GM13976 (cell line): ENCODE measurements at regions not wholly inside any gene's neighbourhood (a gene's known extent, or its start where the extent isn't known, plus 50 kb on each side); places are given as distances from the start of the nearest gene placed in this dataset.

Experiments
- DNase-seq: peaks from one replicate; pipeline ENCODE4 v3.0.0; 2012; ENCODE audit warnings: low spot score
- in situ Hi-C: fragments of 300-500 bp; cut with MboI; formaldehyde crosslinking; loops from one replicate; pipeline ENCODE4 v1.12.0; 2022; ENCODE audit warnings: low sequenced_read_pairs, mixed read lengths, inconsistent platforms; ENCODE audit not compliant: unreplicated experiment
- TF ChIP-seq, protein P1 (sequence below): IDR thresholded peaks from 2 replicates; pipeline ENCODE4 v1.5.1; 2012; ENCODE audit warnings: borderline replicate concordance, mild to moderate bottlenecking; ENCODE audit not compliant: insufficient read depth; ENCODE audit errors: extremely low read depth, missing control alignments, control extremely low read depth

DNA sequence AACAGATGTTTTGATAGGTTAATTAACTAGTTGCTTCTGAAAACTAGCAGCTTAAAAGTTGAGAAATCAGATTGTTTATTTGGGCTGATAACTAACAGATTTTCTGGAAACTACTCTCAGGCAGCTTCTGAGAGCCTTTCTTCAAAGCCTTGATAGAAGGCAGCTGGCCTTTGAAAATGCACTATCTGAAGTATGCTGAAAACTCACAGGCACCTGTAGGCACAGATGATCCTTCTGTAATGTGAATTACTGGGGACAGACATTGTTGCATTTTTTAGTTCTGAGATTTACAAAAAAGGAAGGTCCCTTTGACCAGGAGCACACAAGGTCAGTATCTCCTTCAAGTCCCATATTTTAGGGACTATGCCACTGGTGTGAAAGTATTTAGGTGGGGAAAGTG is 460.8 kb upstream of the CNTN5 start:
- DNase-seq, result no peak
- in situ Hi-C loops, result no loop called here
- TF ChIP-seq, protein P1, sequence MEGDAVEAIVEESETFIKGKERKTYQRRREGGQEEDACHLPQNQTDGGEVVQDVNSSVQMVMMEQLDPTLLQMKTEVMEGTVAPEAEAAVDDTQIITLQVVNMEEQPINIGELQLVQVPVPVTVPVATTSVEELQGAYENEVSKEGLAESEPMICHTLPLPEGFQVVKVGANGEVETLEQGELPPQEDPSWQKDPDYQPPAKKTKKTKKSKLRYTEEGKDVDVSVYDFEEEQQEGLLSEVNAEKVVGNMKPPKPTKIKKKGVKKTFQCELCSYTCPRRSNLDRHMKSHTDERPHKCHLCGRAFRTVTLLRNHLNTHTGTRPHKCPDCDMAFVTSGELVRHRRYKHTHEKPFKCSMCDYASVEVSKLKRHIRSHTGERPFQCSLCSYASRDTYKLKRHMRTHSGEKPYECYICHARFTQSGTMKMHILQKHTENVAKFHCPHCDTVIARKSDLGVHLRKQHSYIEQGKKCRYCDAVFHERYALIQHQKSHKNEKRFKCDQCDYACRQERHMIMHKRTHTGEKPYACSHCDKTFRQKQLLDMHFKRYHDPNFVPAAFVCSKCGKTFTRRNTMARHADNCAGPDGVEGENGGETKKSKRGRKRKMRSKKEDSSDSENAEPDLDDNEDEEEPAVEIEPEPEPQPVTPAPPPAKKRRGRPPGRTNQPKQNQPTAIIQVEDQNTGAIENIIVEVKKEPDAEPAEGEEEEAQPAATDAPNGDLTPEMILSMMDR, result no peak

DNA sequence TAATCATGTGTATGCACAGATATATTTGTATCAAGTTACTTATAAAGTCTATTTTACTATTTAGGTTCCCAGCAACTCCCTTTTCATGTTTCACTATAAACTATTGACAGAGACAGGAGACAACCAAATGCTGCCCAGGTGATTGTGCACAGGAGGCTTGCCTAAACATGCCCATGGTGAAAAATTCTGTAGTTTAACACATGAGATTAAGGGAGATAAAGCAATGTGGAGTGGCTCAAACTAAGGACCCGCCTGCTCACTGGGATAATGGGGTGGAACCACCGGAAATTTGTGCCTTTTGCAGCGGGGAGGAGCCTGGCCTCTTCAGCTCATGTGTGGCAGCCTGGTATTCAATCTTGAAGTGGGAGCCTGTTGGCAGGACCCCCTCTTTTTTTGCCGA is 459.5 kb upstream of the CNTN5 start:
- TF ChIP-seq, protein P1, result no peak
- in situ Hi-C loops, result no loop called here

DNA sequence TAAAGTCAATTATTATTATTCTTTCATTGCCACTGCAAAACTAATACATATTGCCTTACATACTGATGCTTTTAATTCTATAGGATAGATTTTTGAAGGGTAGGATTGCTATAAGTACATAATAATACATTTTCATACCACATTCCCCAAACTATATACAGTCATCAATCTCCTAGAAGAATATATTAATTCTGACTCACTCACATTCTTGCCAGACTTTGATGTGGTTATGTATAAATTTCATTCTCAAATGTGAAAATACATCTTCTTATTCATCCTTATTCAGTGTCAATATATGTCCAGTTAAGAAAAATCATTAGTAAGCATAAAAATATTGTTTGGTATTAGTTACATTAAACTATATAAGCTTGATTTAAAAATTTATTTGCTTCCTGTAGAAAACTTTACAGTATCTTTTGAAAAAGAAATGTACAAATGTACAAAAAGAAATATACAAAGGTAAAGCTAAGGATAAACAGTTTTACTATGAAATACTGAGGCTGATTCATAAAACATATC is 458.8 kb upstream of the CNTN5 start:
- TF ChIP-seq, protein P1, result no peak
- in situ Hi-C loops, result no loop called here
- DNase-seq, result no peak

More for the DNA sequence above, 459.5 kb upstream of the CNTN5 start:
- DNase-seq, result no peak

DNA sequence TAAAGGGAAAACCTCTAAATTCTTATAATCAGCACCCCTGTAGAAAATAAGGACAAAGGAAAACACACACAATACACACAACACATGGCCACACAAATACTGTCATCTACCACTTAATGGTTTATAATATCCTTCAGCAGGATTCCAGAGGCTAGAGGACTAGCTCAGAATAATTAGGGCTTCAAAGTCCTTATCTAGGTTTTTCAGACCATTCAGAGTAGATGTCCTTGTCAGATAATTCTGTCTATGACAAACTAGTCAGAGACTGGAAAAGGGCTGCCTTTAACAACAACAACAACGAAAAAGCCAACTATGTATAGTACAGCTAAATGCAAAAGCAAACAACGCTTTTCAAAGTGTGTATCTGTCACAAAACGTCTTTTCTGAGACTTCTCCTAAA is 456.5 kb upstream of the CNTN5 start:
- TF ChIP-seq, protein P1, result no peak
- in situ Hi-C loops, result no loop called here
- no peak for DNase-seq

DNA sequence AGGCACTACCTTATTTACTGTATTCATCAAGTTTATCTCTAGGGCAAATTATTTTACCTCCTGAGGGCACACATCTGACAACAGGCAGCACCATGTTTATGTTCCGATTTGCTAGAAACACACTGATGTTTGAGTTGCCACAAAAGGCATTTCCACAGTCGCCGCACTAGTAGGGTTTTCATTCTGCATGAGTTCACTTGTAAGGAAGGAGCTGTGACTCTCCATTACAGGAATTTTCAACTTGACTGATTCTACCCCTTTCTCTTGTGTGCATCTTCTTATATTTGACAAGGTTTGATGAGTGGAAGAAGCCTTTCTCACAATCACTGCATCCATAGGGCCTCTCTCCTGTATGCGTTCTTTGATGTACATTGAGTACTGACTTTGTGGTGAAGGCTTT is 455.9 kb upstream of the CNTN5 start:
- DNase-seq, result no peak
- TF ChIP-seq, protein P1, result no peak
- in situ Hi-C loops, result no loop called here

DNA sequence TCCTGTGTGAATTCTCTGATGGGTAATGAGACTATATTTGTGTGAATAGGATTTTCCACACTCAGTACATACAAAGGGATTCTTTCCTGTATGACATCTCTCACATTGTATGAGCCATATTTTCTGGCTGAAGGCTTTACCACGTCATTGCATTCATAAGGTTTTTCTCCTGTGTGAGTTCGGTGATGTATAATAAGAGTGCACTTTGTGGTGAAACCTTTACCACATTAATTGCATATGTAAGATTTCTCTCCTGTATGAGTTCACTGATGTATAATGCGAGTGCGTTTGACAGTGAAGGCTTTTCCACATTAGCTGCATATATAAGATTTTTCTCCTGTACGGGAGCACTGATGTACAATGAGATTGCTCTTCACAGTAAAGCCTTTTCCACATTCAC is 455.4 kb upstream of the CNTN5 start:
- in situ Hi-C loops, result no loop called here
- no peak for DNase-seq
- TF ChIP-seq, protein P1, result no peak

DNA sequence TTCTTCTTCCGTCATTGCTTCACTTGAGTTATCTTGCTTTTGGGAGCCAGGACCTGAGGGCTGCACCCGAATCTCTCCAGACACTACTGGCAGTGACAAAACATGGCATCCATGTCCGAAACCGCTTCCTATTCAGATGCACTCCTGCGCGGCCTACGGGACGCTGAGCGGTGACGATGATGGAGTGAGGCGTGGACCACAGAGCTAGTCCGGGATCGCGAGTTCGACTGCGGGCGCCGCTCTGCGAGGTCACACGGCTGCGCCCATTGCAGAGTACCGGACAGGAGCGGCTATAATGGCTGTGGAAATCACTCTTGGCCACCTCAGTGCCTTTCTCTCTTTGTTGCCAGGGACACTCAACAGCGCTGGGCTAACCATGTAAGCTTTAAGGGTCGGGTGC is 453.8 kb upstream of the CNTN5 start:
- in situ Hi-C loops, result no loop called here
- TF ChIP-seq, protein P1, result no peak
- DNase-seq, result no peak
